HCT116 (cell line): ENCODE measurements at regions not wholly inside any gene's neighbourhood (a gene's known extent, or its start where the extent isn't known, plus 50 kb on each side); places are given as distances from the start of the nearest gene placed in this dataset.

Experiments
- CTCF ChIP-seq, 3 experiments: fragments of 200-600 bp in 1 of 3; sonication (generic) in 1 of 3; IDR thresholded peaks in 2 of 3; conservative IDR thresholded peaks in 1 of 3; 2 replicates each; pipeline ENCODE4 v1.5.1; 2012 to 2017; ENCODE audit warnings: low read depth in 2 of 3, low read length in 2 of 3, antibody characterized with exemption in 1 of 3, borderline replicate concordance in 1 of 3, control low read depth in 1 of 3, mild to moderate bottlenecking in 1 of 3, mixed read lengths in 1 of 3, mixed run types in 1 of 3, moderate library complexity in 1 of 3; ENCODE audit not compliant: insufficient read depth in 1 of 3
- ELF1 ChIP-seq: IDR thresholded peaks from 2 replicates; pipeline ENCODE4 v1.6.1; 2012; ENCODE audit warnings: low read depth, borderline replicate concordance
- EZH2phosphoT487 ChIP-seq: fragments of 200-600 bp; IDR thresholded peaks from 2 replicates; pipeline ENCODE4 v1.6.1; 2018; ENCODE audit warnings: antibody characterized with exemption, borderline replicate concordance
- POLR2A ChIP-seq: IDR thresholded peaks from 2 replicates; pipeline ENCODE4 v1.7.0; 2011; ENCODE audit warnings: borderline replicate concordance; ENCODE audit not compliant: insufficient read depth, insufficient read length; ENCODE audit errors: extremely low read depth
- SP1 ChIP-seq: IDR thresholded peaks from 2 replicates; pipeline ENCODE4 v1.6.1; 2012; ENCODE audit warnings: low read depth

- no peak for TF ChIP-seq CTCF (IDR thresholded peaks at IDR 0.05 in 2 of 3, conservative IDR thresholded peaks at IDR 0.05 in 1 of 3; ENCODE audit: borderline replicate concordance in 1 of 3, insufficient read depth in 1 of 3, low read depth in 2 of 3, low read length in 2 of 3)
- no peak for TF ChIP-seq SP1
- TF ChIP-seq EZH2phosphoT487 = no peak
- TF ChIP-seq POLR2A = no peak
- TF ChIP-seq ELF1 = no peak
Measured at GRCh38 chr12:90167518-90168208, 459.0 kb upstream of the ATP2B1 start.
